ENCODE measurements at regions not wholly inside any gene's neighbourhood (a gene's known extent, or its start where the extent isn't known, plus 50 kb on each side); places are given as distances from the start of the nearest gene placed in this dataset.

DNA sequence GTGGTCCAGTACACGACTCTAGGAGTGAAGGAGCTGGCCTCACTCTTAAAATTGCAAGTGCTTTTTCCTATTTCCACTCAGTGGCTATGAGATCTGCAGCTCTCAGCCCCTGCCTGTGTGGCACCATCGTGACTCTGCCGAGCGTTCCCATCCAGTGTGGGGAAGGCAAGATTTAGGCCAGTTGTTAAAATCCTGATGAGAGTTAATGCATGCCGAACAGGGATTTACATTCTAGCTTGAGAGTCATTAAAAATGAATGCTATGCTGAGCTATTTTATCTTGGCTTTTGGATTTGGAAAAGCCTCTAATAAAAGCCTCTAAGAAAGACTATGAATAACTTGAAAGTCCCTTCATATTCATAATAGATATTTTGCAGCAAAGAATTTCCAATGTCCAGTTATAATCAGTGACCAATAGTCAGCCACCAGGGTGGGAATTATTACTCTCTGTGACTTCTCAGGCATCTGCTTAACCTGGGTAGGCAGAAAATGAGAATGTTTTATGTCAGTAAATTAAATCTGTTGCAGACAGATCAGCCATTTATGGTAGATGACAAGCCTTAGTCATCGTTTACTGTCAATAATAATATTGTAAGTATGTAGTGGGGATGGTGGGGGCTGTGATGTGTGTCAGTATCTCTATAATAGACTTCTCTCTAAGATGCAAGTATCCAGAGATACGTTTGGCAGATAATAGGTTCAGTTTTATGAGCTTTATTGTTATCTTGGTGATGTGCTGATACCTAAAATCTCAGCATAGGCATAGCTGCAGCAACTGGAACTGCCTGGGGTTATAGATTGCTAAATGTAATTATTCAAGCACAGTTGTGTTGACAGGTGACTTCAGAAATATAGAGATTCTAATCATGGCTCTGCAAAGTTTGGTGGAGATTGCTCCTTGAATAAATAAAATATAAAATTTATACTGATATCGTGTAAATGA, 207.8 kb downstream of the SOCS6 start:
- TF ChIP-seq SUZ12 (IDR thresholded peaks at IDR 0.05; ENCODE audit: extremely low read depth, insufficient read depth, insufficient read length) (no peak), ZNF274 (IDR thresholded peaks at IDR 0.05; ENCODE audit: low read depth, low read length) (no peak), YY1 (IDR thresholded peaks at IDR 0.05; ENCODE audit: insufficient read depth, insufficient read length) (no peak)
